Stomach (tissue), 4 donors: ENCODE measurements at regions not wholly inside any gene's neighbourhood (a gene's known extent, or its start where the extent isn't known, plus 50 kb on each side); places are given as distances from the start of the nearest gene placed in this dataset.

Source experiments
- EP300 ChIP-seq: sonication (generic); formaldehyde crosslinking; IDR thresholded peaks from one replicate; pipeline ENCODE4 v1.6.1; 2017; ENCODE audit warnings: antibody characterized with exemption
- TF ChIP-seq, protein P1 (sequence below), 7 experiments: fragments of 450-650 bp in 4 of 7; fragments of 200-600 bp in 3 of 7; sonication (generic) in 3 of 7; IDR thresholded peaks; one replicate each; pipeline ENCODE4 v1.5.1; 2016 to 2019; ENCODE audit warnings: antibody characterized with exemption in 7 of 7, control low read depth in 2 of 7, mild to moderate bottlenecking in 1 of 7

DNA sequence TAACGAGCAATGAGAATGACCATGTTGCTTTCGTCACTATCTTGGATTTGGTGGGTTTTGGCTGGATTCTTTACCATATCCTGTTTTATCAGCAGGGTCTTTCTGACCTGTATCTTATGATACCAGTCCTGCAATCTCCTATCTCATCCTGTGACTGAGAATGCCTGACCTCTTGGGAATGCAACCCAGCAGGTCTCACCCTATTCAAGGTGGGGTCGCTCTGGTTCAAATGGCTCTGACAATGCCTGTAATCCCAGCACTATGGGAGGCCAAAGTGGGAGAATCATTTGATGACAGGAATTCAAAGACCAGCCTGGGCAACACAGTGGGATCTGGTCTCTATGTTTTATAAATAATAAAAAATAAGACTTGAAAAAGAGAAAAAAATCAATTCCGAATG, 173.5 kb downstream of the ACTR3 start:
- TF ChIP-seq EP300: no peak
- TF ChIP-seq, protein P1, sequence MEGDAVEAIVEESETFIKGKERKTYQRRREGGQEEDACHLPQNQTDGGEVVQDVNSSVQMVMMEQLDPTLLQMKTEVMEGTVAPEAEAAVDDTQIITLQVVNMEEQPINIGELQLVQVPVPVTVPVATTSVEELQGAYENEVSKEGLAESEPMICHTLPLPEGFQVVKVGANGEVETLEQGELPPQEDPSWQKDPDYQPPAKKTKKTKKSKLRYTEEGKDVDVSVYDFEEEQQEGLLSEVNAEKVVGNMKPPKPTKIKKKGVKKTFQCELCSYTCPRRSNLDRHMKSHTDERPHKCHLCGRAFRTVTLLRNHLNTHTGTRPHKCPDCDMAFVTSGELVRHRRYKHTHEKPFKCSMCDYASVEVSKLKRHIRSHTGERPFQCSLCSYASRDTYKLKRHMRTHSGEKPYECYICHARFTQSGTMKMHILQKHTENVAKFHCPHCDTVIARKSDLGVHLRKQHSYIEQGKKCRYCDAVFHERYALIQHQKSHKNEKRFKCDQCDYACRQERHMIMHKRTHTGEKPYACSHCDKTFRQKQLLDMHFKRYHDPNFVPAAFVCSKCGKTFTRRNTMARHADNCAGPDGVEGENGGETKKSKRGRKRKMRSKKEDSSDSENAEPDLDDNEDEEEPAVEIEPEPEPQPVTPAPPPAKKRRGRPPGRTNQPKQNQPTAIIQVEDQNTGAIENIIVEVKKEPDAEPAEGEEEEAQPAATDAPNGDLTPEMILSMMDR (IDR thresholded peaks at IDR 0.05): no peak
